DMS 273 treated with DMSO at 0.1 percent for 48 hours (cell line): ENCODE measurements at regions not wholly inside any gene's neighbourhood (a gene's known extent, or its start where the extent isn't known, plus 50 kb on each side); places are given as distances from the start of the nearest gene placed in this dataset.

Experiments used
- DNase-seq: peaks from one replicate; lab custom pipeline; 2025; lab: John Stamatoyannopoulos, UW

DNA sequence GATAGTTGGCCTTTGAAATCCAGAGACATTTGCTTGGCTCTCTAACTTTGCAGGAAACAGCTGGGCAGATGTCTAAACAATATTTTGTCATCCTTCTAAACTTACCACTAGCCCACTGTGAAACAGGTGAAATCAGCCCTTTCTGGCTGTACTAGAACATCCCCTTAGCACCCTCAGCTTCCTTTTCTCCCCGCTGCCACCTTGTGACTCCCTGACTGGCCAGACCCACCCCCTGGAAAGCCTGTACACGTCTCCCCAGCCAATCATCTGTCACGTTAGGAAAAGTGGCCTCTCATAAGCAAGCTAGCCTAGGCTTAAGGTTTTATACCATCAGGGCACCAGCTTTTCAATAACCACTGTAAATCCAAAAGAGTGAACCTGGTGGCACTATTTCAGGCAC lies 88.6 kb upstream of the E2F3 start:
- DNase-seq = no peak

DNA sequence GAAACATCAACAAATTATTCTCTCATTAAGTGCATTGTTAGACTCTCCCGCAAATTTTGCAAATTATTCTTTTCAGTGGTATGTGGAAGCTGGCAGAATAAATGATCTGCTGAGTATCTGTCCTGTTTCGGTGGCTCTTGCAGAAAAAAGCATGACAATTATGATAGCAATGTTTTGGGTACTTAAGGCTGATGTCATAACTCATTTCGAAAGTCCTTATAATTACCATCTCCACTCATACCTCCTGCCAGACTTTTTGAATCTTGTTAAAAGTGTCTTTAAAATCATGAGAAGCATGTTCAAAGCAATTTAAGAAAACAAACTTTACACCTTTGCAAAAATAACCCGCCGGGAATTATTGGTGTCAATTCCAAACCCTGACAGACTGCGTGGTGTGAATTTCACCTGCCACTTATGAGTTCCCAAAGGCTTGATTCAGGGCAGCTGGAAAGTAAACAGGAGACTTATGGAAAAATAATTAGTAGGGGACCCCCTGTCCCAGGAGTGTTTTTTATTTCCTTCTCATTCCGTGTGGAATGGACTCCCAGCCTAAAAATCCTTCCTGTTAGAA lies 87.6 kb upstream of the E2F3 start:
- no peak for DNase-seq

DNA sequence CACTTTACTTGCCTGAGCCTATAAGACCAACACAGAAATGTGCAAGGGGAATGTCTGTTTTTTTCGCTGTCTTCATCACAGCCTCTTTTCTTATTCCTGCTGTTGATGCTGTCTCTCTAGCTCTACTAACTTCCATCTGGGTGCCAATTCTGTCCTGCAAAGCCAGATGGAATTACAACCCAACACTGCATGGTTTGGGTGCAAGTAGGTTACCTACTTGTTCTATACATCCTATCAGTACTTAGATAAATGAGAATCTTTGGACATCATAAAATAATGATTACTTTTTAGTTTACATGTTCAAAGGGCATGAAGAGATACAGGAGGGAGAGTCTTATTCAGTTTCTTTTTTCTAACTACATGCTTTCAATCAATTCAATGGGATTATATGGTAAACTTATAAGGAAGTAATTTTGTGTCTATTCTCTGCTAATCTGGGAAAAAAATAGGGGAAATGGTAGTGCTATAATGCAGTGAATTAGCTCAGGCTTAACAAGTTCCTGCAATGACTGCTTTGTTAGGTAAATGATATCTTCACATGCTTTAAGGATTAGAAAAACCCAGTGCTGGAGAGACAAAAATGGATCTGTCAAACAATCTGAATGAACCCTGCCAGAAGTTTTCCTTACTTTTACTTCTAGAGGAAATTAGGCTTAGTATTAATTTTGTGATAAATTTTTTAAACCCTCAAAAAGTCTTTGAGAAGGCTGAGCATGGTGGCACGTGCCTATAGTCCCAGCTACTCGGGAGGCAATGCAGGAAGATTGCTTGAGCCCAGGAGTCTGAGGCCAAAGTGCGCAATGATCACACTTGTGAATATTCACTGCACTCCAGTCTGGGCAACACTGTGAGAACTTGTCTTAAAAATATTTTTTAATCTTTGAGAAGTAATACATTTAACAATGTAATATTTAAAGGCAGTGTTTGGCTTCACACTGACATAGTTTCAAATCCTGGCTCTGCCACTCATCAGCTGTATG lies 86.5 kb upstream of the E2F3 start:
- DNase-seq = no peak

DNA sequence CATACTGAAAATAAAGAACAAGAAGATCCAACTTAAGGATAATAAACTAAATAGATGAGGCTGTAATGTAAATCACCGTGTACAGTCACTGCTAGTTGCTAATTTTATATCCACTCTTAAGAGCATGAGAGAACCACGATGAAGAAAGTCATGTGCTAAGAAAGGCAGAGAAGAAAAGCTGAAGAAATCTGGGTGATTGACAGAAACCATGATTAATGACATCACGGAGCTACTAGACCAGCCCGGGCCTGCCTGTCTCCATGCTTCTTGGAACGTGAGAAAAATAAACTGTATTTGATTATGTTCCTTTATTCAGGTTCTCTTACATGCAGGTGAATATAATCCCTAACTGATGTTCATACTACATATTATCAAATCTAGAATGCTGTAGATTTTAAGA lies 84.2 kb upstream of the E2F3 start:
- no peak for DNase-seq

DNA sequence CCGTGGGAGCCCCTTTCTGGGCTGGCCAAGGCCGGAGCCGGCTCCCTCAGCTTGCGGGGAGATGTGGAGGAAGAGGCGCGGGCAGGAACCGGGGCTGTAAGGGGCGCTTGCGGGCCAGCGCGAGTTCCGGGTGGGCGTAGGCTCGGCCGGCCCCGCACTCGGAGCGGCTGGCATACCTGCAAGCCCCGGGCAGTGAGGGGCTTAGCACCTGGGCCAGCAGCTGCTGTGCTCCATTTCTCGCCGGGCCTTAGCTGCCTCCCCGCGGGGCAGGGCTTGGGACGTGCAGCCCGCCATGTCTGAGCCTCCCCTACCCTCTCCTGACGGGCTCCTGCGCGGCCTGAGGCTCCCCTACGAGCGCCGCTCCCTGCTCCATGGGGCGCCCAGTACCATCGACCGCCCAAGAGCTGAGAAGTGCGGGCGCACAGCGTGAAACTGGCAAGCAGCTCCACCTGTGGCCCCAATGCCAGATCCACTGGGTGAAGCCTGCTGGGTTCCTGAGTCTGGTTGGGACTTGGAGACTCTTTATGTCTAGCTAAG lies 82.8 kb upstream of the E2F3 start:
- no peak for DNase-seq

DNA sequence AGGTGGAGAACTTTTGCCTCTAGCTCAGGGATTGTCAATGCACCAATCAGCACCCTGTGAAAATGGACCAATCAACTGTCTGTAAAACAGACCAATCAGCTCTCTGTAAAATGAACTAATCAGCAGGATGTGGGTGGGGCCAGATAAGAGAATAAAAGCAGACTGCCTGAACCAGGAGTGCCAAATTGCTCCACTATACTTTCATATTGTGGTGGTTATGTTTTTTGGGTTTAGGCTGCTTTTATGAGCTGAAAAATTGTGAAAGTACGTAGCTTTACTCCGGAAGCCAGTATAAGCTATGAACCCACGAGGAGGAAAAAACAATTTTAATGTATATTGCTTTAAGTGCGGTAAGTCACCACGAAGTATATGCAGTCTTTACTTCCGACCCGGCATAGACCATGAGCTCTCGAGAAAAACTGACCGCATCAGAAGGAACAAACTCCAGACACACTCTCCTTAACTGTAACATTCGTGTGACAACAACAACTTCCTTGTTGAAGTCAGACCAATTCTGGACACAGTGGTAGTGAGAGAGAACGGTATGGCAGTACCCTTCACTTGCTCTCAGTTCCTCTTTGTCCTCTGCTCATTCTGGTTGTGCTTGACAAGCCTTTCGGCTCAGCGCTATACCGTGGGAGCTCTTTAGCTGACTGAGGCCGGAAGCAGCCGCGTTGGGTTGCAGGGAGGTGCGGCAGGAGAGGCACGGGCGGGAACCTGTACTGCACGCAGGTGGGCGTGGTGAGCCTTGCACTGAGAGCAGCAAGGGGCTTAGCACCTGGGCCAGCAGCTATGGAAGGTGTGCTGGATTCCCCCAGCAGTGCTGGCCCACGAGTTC lies 81.9 kb upstream of the E2F3 start:
- DNase-seq = no peak

DNA sequence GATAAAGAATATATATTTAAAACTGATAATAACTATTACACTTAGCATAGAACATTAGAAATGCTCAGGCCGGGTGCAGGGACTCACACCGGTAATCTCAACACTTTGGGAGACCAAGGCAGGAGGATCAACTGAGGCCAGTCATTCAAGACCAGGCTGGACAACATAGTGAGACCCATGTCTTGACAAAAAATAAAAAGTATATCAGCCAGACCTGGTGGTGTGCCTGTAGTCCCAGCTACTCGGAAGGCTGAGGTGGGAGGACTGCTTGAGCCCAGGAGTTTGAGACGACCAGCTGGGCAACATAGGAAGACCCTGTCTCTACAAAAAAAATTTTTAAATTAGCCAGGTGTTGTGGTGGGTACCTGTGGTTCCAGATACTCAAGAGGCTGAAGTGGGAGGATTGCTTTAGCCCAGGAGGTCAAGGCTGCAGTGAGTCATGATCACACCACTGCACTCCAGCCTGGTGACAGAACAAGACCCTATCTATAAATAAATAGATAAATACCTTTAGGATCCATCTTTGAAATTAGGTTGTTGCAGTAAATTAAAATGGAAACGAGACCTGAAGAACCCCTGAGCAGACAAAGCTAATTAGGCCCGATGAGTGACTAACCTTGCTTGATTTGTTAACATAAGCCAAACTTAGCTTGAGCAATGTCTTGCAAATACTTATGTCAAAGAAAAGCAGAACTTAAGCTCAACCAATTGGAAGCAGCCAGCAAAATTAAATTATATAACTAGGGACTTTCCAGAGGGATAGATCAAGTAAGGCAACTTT lies 75.8 kb upstream of the E2F3 start:
- DNase-seq = no peak

DNA sequence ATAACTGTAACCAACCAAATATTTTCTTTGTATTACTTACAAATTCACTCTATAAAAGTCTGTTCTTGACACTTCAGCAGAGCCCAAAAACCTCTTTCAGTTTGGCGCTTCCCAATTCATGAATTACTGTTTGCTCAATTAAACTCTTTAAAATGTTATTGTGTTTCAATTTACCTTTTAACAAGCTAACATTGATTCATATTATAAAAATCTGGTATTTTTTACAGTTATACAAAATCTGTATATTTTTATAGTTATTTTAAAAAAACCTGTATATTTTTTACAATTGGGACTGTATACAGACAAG lies 75.3 kb upstream of the E2F3 start:
- no peak for DNase-seq

DNA sequence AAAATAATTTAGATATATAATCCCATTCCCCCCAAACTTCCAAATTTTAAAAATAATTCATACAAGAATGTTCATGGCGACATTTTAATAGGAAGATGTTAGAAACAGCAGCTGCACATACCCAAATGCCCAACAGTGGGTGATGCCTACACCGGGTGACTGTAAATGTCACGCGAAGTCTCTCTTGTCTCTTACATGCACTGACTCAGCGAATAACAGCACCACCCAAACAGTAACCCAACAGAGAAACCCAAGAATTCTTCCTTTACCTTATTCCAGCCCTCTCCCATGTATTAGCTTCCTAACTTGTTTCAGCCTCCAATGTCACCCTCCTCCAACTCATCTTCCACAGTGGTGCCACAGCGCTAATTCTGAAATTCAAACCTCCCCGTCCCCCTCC lies 74.5 kb upstream of the E2F3 start:
- DNase-seq = no peak

DNA sequence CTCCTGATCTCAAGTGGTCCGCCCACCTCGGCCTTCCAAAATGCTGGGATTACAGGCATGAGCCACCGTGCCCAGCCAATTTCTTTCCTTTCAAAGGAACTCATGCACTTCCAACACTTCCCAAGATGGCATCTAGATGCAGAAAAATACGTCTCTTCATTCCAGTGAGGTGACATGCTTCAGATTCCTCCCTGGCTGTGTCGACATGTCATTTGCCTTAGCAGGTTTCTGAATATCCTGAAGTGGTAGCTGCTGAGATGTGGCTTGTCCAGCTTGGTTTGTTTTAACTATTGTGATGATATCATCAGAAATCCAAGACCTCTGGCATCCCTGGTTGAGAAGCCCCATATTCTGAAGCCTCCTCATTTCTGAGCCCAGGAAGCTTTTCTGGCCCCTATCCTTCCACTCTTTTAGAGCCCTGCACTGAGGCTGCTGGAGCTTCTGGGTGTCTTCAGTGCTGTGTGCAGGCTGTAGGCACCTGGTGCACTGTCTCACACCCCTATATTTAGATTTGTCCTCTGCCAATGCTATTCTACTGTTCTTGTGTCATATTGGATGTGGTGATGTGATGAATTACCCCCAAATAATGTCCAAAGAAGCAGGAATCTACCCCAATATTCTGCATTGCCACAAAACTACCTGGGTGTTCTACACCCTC lies 73.3 kb upstream of the E2F3 start:
- no peak for DNase-seq

DNA sequence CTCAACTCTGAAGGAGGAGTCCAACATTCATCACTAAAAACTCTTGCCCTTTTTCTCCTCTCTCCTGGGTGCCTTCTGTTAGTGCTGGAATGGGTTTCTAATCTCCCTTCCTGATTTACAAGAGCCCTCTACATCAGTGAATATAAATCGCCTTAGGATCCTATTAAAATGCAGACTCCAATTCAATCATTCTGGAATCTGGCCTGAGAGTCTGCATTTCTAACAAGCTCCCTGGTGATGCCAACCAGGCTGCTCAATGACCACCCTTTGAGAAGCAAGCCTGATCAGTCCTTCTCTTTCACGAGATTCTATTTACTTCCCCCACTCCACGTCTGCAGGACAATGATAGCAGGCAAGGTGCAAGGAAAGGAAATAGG lies 72.8 kb upstream of the E2F3 start:
- DNase-seq = no peak

DNA sequence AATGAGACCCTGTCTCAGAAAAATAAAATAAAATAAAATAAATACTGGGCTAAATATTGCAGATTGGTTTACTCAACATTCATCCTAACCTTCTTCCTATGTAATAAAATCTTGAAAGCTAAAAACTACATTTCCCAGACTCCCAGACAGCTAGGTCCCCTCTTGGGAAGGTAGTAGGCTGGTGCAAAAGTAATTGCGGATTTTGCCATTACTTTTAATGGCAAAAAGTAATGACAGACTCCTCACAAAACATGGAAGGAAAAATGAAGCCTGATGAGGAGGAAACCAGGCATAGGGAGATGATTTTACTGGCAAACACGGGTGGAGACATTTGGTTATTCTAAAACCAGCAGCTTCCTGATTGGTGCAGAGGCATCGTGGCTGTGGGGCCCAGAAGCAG lies 70.6 kb upstream of the E2F3 start:
- no peak for DNase-seq

DNA sequence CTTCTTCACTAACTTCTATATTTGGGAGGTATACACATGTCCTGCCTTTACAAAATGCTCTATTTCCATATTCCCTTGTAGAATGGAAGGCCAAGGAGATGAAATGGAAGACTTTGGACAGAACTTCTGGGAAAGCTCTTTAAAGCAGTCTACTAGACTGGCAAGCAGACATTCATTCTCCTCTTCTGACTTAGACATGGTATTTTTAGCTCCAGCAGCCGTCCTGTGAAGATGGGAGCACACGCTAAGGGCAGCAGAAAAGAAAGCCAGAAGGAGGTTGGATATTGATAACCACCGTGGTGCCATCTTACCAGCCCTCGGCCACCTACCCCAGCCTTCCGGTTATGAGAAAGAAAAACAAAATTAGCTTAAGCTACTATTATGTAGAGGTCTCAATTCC lies 70.1 kb upstream of the E2F3 start:
- DNase-seq = no peak

DNA sequence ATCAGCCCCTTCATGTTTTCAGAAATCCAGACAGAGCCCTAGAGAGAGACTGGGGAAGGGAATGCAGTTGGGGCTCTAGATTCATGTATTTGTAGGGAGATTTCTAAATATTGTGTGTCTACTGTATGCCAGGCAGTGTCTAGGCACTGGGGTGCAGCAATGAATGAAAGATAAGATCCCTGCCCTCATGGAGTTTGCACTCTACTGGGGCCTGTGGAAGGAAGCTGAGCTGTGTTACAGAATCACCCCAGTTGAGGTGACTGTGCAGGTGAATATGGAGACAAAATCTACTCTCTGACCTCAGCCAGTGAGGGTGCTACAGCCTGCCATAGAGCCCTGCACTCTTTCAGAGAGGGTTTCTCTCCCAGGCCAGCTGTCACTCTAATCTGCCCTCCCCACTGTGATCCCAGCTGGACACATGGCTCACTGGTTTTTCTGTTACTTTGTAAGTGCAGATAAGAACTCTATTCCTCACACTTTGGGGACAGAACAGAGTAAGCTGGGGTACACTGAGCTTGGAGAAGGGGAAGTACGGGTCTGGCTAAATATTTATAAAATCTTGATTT lies 69.2 kb upstream of the E2F3 start:
- peak; percentile 73 for DNase-seq

DNA sequence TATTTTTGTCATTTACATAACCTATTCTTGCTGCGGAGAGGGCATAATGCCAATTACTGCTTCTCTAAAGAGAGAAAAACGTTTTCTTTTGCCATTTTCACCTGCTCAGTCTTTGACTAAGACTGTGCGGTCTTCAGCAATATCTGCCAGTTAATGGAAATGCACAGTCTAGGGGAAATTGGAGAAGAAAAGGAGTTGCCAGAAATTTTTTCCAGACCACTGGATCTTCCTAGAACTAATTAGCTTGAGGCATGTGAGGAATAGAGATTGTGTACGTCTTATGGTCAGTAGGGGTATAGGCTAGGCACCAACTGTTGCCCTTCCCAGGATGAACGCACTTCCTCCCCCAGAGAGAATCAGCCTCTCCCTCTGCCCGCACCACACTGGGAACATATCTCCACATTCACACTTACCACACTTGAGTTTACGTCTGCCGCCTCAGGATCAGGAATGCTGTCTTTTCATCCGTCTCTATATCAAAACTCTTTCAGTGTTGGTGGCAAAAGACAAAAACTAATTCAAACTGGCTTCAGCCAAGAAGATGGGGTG lies 67.9 kb upstream of the E2F3 start:
- peak; percentile 28 for DNase-seq

DNA sequence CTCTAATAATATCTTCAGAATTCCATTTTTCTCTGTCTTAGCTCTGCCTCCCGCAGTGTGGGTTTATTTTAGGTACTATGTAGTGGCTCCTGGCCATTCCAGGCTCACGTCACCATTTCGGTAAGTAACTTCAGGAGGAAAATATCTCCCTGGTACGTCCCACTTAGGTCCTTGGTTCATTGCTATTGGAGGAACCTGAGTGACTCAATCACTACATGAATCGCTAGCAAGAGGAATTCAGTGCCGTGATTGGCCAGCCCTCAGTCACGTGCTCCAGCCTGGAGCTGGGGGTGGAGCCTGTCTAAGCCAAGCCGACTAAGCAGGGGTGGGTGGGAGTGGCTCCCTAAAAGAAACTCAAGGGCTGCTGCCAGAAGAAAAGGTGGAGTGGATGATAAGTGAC lies 67.3 kb upstream of the E2F3 start:
- DNase-seq = no peak

DNA sequence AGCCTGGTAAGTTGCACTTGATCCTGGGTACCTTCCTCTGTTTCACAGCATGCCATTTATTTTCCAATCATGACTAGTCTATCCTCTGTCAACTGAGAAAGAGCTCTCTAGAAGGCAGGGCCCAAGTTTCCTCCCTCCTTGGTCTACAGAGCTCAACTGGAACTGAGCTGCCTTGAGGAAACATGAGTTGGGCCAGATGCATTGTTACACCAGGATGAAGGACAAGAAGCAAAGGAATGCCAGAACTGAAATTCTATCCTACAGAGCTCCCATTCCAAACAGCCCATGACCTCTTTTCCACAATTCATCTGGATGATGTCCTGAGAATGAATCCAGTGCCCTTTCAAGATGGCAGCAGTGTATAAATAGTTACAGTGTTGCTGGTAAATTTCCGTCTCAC lies 66.7 kb upstream of the E2F3 start:
- no peak for DNase-seq

DNA sequence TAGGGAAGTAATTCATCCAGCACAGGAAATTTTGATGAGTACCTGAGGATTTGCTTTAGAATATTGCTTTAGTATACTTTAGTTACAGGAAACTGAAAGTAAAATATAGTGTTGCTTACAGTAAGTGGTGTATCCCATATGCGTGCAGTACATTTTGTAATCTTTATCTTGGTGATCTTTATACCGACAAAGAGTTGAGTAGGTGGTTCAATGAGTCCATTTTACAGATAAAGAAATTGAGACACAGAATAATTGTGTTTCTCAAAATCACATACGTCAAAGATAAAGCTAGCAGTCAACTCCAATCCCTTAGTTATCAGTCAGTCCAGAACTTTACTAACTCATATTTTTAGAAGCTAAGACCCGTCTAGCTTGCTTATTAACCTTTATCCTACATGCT lies 65.8 kb upstream of the E2F3 start:
- DNase-seq = no peak

DNA sequence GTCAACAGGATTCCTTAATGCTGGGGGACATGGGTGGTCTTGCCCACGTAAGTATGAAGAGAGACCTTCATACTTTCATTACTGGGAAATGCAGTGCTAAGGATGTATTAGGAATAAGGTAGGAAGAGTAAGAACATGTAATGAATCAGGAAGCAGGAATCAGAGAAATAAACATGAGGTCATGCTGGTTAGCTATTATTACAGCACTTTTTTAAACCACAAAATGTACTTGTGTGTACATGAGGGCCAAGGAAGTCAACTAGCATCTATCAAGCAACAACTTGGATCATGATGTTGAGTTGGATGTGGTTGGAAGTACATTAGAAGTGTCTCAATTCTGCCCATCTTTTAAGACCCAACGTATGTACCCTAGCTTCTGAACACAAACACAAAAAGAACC lies 63.5 kb upstream of the E2F3 start:
- DNase-seq = no peak

DNA sequence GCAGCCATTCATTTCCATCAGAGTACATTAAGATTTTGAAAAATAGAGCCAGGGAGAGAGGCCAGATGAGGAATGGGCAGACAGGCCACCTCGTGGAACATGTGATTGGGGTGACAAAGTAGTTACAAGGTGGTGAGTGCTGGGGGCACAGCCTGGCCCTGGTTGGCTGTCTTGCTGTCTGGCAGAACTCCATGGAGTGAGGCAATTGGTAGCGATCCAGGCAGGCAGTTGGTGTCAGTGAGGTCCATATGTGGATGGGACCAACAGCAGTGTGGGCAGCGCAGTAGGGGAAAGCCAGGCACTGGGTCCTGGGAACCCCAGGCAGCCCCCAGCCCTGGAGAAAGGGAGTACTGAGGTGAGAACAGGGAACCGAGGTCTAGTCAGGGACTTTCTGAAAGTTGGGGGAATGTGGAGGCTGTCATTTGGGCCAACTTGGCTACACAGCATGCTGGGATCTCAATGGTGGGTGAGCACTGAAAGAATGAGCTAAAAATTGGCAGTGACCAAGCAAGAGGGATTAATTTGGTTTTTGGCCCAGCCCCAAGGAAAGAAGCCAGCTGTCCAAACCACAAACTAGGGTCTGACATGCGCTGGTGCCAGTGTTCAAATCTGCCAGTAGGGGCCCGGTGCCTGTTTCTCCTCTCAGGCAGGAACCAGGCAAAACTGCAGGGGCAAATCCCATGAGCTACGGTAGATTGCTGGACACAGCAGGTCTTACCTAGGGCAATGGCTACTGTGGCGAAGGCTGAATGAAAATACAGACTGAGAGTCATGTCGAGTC lies 61.4 kb upstream of the E2F3 start:
- peak; percentile 94 for DNase-seq
